ENCODE measurements at regions not wholly inside any gene's neighbourhood (a gene's known extent, or its start where the extent isn't known, plus 50 kb on each side); places are given as distances from the start of the nearest gene placed in this dataset.

GRCh38 chr1:82387012-82387366 is 586.3 kb downstream of the ADGRL2 start:
- Histone ChIP-seq H3K4me1 (no peaks in the 10 kb centered on the region), H3K27me3 (no peaks in the 10 kb centered on the region), H3K4me3 (no peak overlapping the region), H3K27ac (no peak overlapping the region), H3K36me3 (no peaks in the 10 kb centered on the region), H3K9me3 (no peaks in the 10 kb centered on the region)
- 85 to 94% (median 87%) methylated on average over 2 of the region's 2 CpGs for WGBS, 4 donors
- intact Hi-C loops (cut with DNase I): no loop called here
- TF ChIP-seq, protein P1, sequence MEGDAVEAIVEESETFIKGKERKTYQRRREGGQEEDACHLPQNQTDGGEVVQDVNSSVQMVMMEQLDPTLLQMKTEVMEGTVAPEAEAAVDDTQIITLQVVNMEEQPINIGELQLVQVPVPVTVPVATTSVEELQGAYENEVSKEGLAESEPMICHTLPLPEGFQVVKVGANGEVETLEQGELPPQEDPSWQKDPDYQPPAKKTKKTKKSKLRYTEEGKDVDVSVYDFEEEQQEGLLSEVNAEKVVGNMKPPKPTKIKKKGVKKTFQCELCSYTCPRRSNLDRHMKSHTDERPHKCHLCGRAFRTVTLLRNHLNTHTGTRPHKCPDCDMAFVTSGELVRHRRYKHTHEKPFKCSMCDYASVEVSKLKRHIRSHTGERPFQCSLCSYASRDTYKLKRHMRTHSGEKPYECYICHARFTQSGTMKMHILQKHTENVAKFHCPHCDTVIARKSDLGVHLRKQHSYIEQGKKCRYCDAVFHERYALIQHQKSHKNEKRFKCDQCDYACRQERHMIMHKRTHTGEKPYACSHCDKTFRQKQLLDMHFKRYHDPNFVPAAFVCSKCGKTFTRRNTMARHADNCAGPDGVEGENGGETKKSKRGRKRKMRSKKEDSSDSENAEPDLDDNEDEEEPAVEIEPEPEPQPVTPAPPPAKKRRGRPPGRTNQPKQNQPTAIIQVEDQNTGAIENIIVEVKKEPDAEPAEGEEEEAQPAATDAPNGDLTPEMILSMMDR (IDR thresholded peaks at IDR 0.05): no peak
- no peak for TF ChIP-seq POLR2A (IDR thresholded peaks at IDR 0.05)
- ATAC-seq (no peak), DNase-seq (no peak)

- H3K4me3 ChIP-seq: no peak overlapping the region
- no peak overlapping the region for H3K27ac ChIP-seq
- intact Hi-C loops (cut with DNase I): no loop called here
- no peaks in the 10 kb centered on the region for H3K27me3 ChIP-seq
- ATAC-seq (no peak), DNase-seq (no peak)
- no peaks in the 10 kb centered on the region for H3K4me1 ChIP-seq
- H3K9me3 ChIP-seq: no peaks in the 10 kb centered on the region
- TF ChIP-seq, protein P1 (IDR thresholded peaks at IDR 0.05): no peak
- TF ChIP-seq POLR2A (IDR thresholded peaks at IDR 0.05): no peak
- no peaks in the 10 kb centered on the region for H3K36me3 ChIP-seq
- 88 to 91% (median 90%) methylated on average over 3 of the region's 3 CpGs for WGBS, 4 donors
Observed at GRCh38 chr1:82386365-82387011, 585.8 kb downstream of the ADGRL2 start.

- DNase-seq (no peak), ATAC-seq (no peak)
- 52 to 66% (median 55%) methylated on average over 3 of the region's 3 CpGs for WGBS, 4 donors
- intact Hi-C loops (cut with DNase I): no loop called here
- H3K36me3 ChIP-seq: no peaks in the 10 kb centered on the region
- H3K27me3 ChIP-seq: no peaks in the 10 kb centered on the region
- peaks cover 0 to 3% (median 0%) of the 10 kb centered on the region in 12 donors for H3K9me3 ChIP-seq
- H3K27ac ChIP-seq: no peak overlapping the region
- no peaks in the 10 kb centered on the region for H3K4me1 ChIP-seq
- TF ChIP-seq, protein P1 (IDR thresholded peaks at IDR 0.05): no peak
- TF ChIP-seq POLR2A (IDR thresholded peaks at IDR 0.05): no peak
- no peak overlapping the region for H3K4me3 ChIP-seq
Observed at GRCh38 chr1:82384776-82385175, 584.0 kb downstream of the ADGRL2 start.

- Histone ChIP-seq H3K4me3 (no peak overlapping the region), H3K9me3 (peaks cover 0 to 19% (median 0%) of the 10 kb centered on the region in 12 donors), H3K27ac (no peak overlapping the region), H3K27me3 (no peaks in the 10 kb centered on the region), H3K36me3 (no peaks in the 10 kb centered on the region), H3K4me1 (no peaks in the 10 kb centered on the region)
- DNase-seq (no peak), ATAC-seq (no peak)
- intact Hi-C loops (cut with DNase I): no loop called here
- 84 to 90% (median 87%) methylated on average over 5 of the region's 5 CpGs for WGBS, 4 donors
- TF ChIP-seq, protein P1 (IDR thresholded peaks at IDR 0.05): no peak
- TF ChIP-seq POLR2A (IDR thresholded peaks at IDR 0.05): no peak
Observed at GRCh38 chr1:82377201-82377884, 576.6 kb downstream of the ADGRL2 start.
